ENCODE measurements at regions not wholly inside any gene's neighbourhood (a gene's known extent, or its start where the extent isn't known, plus 50 kb on each side); places are given as distances from the start of the nearest gene placed in this dataset.

GRCh38 chr4:147388018-147388417 is 92.9 kb upstream of the EDNRA start:
- TF ChIP-seq CTCF (IDR thresholded peaks at IDR 0.05) (no peak), POLR2A (IDR thresholded peaks at IDR 0.05) (no peak)
